HepG2 (cell line): ENCODE measurements at regions not wholly inside any gene's neighbourhood (a gene's known extent, or its start where the extent isn't known, plus 50 kb on each side); places are given as distances from the start of the nearest gene placed in this dataset.

Experiments
- HMGXB3 ChIP-seq: sonication (generic); formaldehyde crosslinking; IDR thresholded peaks from 2 replicates; pipeline ENCODE4 v1.4.0; 2020; ENCODE audit warnings: missing genetic modification reagents, borderline replicate concordance
- HNRNPK ChIP-seq: fragments of 200-400 bp; formaldehyde crosslinking; IDR thresholded peaks from 2 replicates; pipeline ENCODE4 v1.6.1; 2018; ENCODE audit warnings: low read length, low read depth, moderate library complexity, mild to moderate bottlenecking; ENCODE audit not compliant: poor library complexity, severe bottlenecking
- HNRNPLL ChIP-seq: fragments of 200-400 bp; formaldehyde crosslinking; IDR thresholded peaks from 2 replicates; pipeline ENCODE4 v1.6.1; 2017; ENCODE audit warnings: mild to moderate bottlenecking, low read depth, low read length; ENCODE audit not compliant: poor library complexity, severe bottlenecking
- NBN ChIP-seq: fragments of 450-650 bp; conservative IDR thresholded peaks from 2 replicates; pipeline ENCODE4 v1.6.1; 2017
- NONO ChIP-seq, 2 experiments: fragments of 450-650 bp in 1 of 2; sonication (generic) in 1 of 2; formaldehyde crosslinking in 1 of 2; IDR thresholded peaks in 1 of 2; conservative IDR thresholded peaks in 1 of 2; 2 replicates each; pipeline versions ENCODE4 v1.6.1 to v1.8.0; 2017 to 2022; ENCODE audit warnings: mild to moderate bottlenecking in 1 of 2, missing genetic modification reagents in 1 of 2, moderate library complexity in 1 of 2
- TFDP2 ChIP-seq: sonication (generic); formaldehyde crosslinking; IDR thresholded peaks from 2 replicates; pipeline ENCODE4 v1.4.0; 2020; ENCODE audit warnings: missing genetic modification reagents
- ZBTB33 ChIP-seq: sonication (generic); formaldehyde crosslinking; IDR thresholded peaks from 2 replicates; pipeline ENCODE4 v1.4.0; 2020; ENCODE audit warnings: missing genetic modification reagents
- ZBTB43 ChIP-seq: sonication (generic); formaldehyde crosslinking; conservative IDR thresholded peaks from 2 replicates; pipeline ENCODE4 v1.4.0; 2020; ENCODE audit warnings: missing genetic modification reagents
- ZNF234 ChIP-seq: sonication (generic); formaldehyde crosslinking; conservative IDR thresholded peaks from 2 replicates; pipeline ENCODE4 v1.5.1; 2020; ENCODE audit warnings: mild to moderate bottlenecking, missing genetic modification reagents
- ZNF276 ChIP-seq: sonication (generic); formaldehyde crosslinking; IDR thresholded peaks from 2 replicates; pipeline ENCODE4 v1.4.0; 2020; ENCODE audit warnings: mild to moderate bottlenecking, low read depth, missing genetic modification reagents
- ZNF30 ChIP-seq: sonication (generic); formaldehyde crosslinking; IDR thresholded peaks from 2 replicates; pipeline ENCODE4 v1.5.0; 2020; ENCODE audit warnings: mild to moderate bottlenecking, missing genetic modification reagents
- ZNF549 ChIP-seq: sonication (generic); formaldehyde crosslinking; IDR thresholded peaks from 2 replicates; pipeline ENCODE4 v1.5.0; 2020; ENCODE audit warnings: missing genetic modification reagents
- ZNF614 ChIP-seq: IDR thresholded peaks from 2 replicates; pipeline ENCODE4 v1.6.1; 2018; ENCODE audit warnings: missing biosample characterization, missing genetic modification reagents, inconsistent platforms, borderline replicate concordance
- ZNF878 ChIP-seq: sonication (generic); formaldehyde crosslinking; IDR thresholded peaks from 2 replicates; pipeline ENCODE4 v1.8.1; 2023; ENCODE audit warnings: mild to moderate bottlenecking, missing genetic modification reagents, moderate library complexity
- ZNF883 ChIP-seq: sonication (generic); formaldehyde crosslinking; IDR thresholded peaks from 2 replicates; pipeline ENCODE4 v1.5.1; 2020; ENCODE audit warnings: mild to moderate bottlenecking, missing genetic modification reagents; ENCODE audit errors: not compliant biosample characterization

- TF ChIP-seq ZBTB43 (no peak), HMGXB3 (CRISPR knock-in tag) (0 out of 2 replicates have a peak, but pooled peaks have one; percentile 44), ZNF549 (CRISPR knock-in tag) (no peak), HNRNPK (no peak), ZNF30 (CRISPR knock-in tag) (no peak), ZNF614 (peak; percentile 54; the same call in 1 of the 2 replicates), ZNF234 (CRISPR knock-in tag) (no peak), ZNF878 (CRISPR knock-in tag) (0 out of 2 replicates have a peak, but pooled peaks have one; percentile 32), HNRNPLL (no peak), NONO (IDR thresholded peaks at IDR 0.05) (no peak), NONO (CRISPR knock-in tag; conservative IDR thresholded peaks at IDR 0.05) (0 out of 2 replicates have a peak, but pooled peaks have one; percentile 50), ZNF276 (CRISPR knock-in tag) (0 out of 2 replicates have a peak, but pooled peaks have one; percentile 43), ZNF883 (CRISPR knock-in tag) (peak; percentile 39), ZBTB33 (no peak), TFDP2 (CRISPR knock-in tag) (peak; percentile 83), NBN (no peak)
Observed at GRCh38 chr20:29079769-29080690, 2177.4 kb upstream of the DEFB115 start (continued).
